GM12878 (cell line): ENCODE measurements at regions not wholly inside any gene's neighbourhood (a gene's known extent, or its start where the extent isn't known, plus 50 kb on each side); places are given as distances from the start of the nearest gene placed in this dataset.

ENCODE experiments used
- CHD1 ChIP-seq: IDR thresholded peaks from 2 replicates; pipeline ENCODE4 v1.6.1; 2012; ENCODE audit warnings: low read depth, low read length, improper control_type of control experiment
- FOXM1 ChIP-seq: IDR thresholded peaks from 2 replicates; pipeline ENCODE4 v1.6.1; 2012; ENCODE audit warnings: low read depth, mild to moderate bottlenecking, inconsistent platforms, low read length, moderate library complexity
- HDAC2 ChIP-seq: fragments of 200-600 bp; sonication (generic); IDR thresholded peaks from 2 replicates; pipeline ENCODE4 v1.6.1; 2017
- MXI1 ChIP-seq: fragments of 150-350 bp; IDR thresholded peaks from 2 replicates; pipeline ENCODE4 v1.6.1; 2011; ENCODE audit warnings: low read depth, mild to moderate bottlenecking, inconsistent platforms, low read length, improper control_type of control experiment
- POLR2AphosphoS5 ChIP-seq: IDR thresholded peaks from 2 replicates; pipeline ENCODE4 v1.6.1; 2011; ENCODE audit warnings: mild to moderate bottlenecking, low read length, inconsistent platforms
- RFX5 ChIP-seq: IDR thresholded peaks from 2 replicates; pipeline ENCODE4 v1.6.1; 2011; ENCODE audit warnings: low read depth, low read length, improper control_type of control experiment
- SUZ12 ChIP-seq: fragments of 200-600 bp; sonication (generic); IDR thresholded peaks from one replicate; pipeline ENCODE4 v1.6.1; 2018; ENCODE audit warnings: antibody characterized with exemption, mild to moderate bottlenecking; ENCODE audit not compliant: unreplicated experiment
- TCF3 ChIP-seq: IDR thresholded peaks from 2 replicates; pipeline ENCODE4 v1.6.1; 2012; ENCODE audit warnings: low read depth, mild to moderate bottlenecking, low read length, borderline replicate concordance; ENCODE audit not compliant: insufficient read depth
- YBX1 ChIP-seq: fragments of 450-650 bp; IDR thresholded peaks from 2 replicates; pipeline ENCODE4 v1.6.1; 2016; ENCODE audit warnings: antibody characterized with exemption
- TF ChIP-seq, protein P1 (sequence below), 3 experiments: IDR thresholded peaks in 2 of 3; conservative IDR thresholded peaks in 1 of 3; 2 replicates each; pipeline ENCODE4 v1.5.1; 2011; ENCODE audit warnings: low read depth in 3 of 3, low read length in 3 of 3, mild to moderate bottlenecking in 3 of 3, control low read depth in 2 of 3, moderate library complexity in 2 of 3, inconsistent platforms in 1 of 3, mixed read lengths in 1 of 3; ENCODE audit not compliant: control insufficient read depth in 2 of 3, insufficient read depth in 1 of 3; ENCODE audit errors: extremely low read depth in 1 of 3

DNA sequence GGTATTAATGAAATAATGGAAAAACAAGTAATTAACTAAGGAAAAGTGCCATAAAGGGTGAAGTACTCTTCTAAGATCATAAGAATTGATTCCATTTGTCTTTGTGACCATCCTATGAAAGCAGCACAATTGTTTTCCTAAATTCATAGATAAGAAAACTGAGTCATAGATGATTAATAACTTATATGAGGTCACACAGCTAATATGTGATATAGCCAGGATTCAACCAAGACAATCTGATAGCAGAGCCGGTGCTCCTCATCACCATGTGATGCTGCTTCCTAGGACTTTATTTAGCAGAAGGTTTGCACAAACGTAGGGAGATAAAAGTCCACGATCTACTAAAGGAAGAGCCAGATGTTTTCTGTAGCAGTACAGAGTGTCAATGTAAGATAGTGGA, 181.5 kb upstream of the SYT1 start:
- TF ChIP-seq POLR2AphosphoS5: no peak
- TF ChIP-seq FOXM1: no peak
- TF ChIP-seq YBX1: no peak
- TF ChIP-seq SUZ12: no peak
- TF ChIP-seq HDAC2: no peak
- TF ChIP-seq MXI1: no peak
- no peak for TF ChIP-seq RFX5
- TF ChIP-seq, protein P1, sequence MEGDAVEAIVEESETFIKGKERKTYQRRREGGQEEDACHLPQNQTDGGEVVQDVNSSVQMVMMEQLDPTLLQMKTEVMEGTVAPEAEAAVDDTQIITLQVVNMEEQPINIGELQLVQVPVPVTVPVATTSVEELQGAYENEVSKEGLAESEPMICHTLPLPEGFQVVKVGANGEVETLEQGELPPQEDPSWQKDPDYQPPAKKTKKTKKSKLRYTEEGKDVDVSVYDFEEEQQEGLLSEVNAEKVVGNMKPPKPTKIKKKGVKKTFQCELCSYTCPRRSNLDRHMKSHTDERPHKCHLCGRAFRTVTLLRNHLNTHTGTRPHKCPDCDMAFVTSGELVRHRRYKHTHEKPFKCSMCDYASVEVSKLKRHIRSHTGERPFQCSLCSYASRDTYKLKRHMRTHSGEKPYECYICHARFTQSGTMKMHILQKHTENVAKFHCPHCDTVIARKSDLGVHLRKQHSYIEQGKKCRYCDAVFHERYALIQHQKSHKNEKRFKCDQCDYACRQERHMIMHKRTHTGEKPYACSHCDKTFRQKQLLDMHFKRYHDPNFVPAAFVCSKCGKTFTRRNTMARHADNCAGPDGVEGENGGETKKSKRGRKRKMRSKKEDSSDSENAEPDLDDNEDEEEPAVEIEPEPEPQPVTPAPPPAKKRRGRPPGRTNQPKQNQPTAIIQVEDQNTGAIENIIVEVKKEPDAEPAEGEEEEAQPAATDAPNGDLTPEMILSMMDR (IDR thresholded peaks at IDR 0.05 in 2 of 3, conservative IDR thresholded peaks at IDR 0.05 in 1 of 3; ENCODE audit: control insufficient read depth in 2 of 3, extremely low read depth in 1 of 3, insufficient read depth in 1 of 3, low read depth in 3 of 3, low read length in 3 of 3): no peak
- no peak for TF ChIP-seq TCF3
- no peak for TF ChIP-seq CHD1
